GM21529 (cell line): ENCODE measurements at regions not wholly inside any gene's neighbourhood (a gene's known extent, or its start where the extent isn't known, plus 50 kb on each side); places are given as distances from the start of the nearest gene placed in this dataset.
"Not testable (repeated sequence)": the region's sequence is repeated elsewhere in the genome, so short reads cannot be mapped to it uniquely, and the experiment has no call there.

Source experiments
- ATAC-seq: cut with Tn5 transposase; IDR thresholded peaks from one replicate; pipeline ENCODE4 v1.9.1; 2021; ENCODE audit not compliant: unreplicated experiment

GRCh38 chr11:97732011-97732632 is 1288.6 kb upstream of the CNTN5 start:
- ATAC-seq, result no peak

- ATAC-seq, result no peak
Measured at GRCh38 chr11:97738751-97739150, 1282.0 kb upstream of the CNTN5 start.

- ATAC-seq, result no peak
Measured at GRCh38 chr11:97739932-97740800, 1280.6 kb upstream of the CNTN5 start.

- ATAC-seq, result no peak
Measured at GRCh38 chr11:97740801-97741151, 1280.0 kb upstream of the CNTN5 start.

- no peak for ATAC-seq
Measured at GRCh38 chr11:97742717-97743116, 1278.0 kb upstream of the CNTN5 start.

- no peak for ATAC-seq
Measured at GRCh38 chr11:97743205-97743742, 1277.5 kb upstream of the CNTN5 start.

- no peak for ATAC-seq
Measured at GRCh38 chr11:97745515-97746050, 1275.2 kb upstream of the CNTN5 start.

GRCh38 chr11:97746818-97747217 is 1273.9 kb upstream of the CNTN5 start:
- ATAC-seq, result no peak

- no peak for ATAC-seq
Measured at GRCh38 chr11:97751405-97751804, 1269.3 kb upstream of the CNTN5 start.

- no peak for ATAC-seq
Measured at GRCh38 chr11:97751952-97752351, 1268.8 kb upstream of the CNTN5 start.

- ATAC-seq, result no peak
Measured at GRCh38 chr11:97754976-97755375, 1265.8 kb upstream of the CNTN5 start.

GRCh38 chr11:97756571-97757335 is 1264.0 kb upstream of the CNTN5 start:
- no peak for ATAC-seq

GRCh38 chr11:97761175-97761574 is 1259.6 kb upstream of the CNTN5 start:
- ATAC-seq, result no peak

GRCh38 chr11:97764193-97764592 is 1256.6 kb upstream of the CNTN5 start:
- no peak for ATAC-seq

GRCh38 chr11:97764605-97765004 is 1256.1 kb upstream of the CNTN5 start:
- no peak for ATAC-seq

GRCh38 chr11:97770570-97770969 is 1250.2 kb upstream of the CNTN5 start:
- no peak for ATAC-seq

- no peak for ATAC-seq
Measured at GRCh38 chr11:97772705-97773104, 1248.0 kb upstream of the CNTN5 start.

GRCh38 chr11:97784388-97784787 is 1236.4 kb upstream of the CNTN5 start:
- ATAC-seq, result not testable (repeated sequence)

GRCh38 chr11:97786961-97787360 is 1233.8 kb upstream of the CNTN5 start:
- ATAC-seq, result no peak

- no peak for ATAC-seq
Measured at GRCh38 chr11:97794876-97795275, 1225.9 kb upstream of the CNTN5 start.

- ATAC-seq, result no peak
Measured at GRCh38 chr11:97800891-97801290, 1219.9 kb upstream of the CNTN5 start.
